Mesothelial cell of epicardium (in vitro differentiated cells): ENCODE measurements at regions not wholly inside any gene's neighbourhood (a gene's known extent, or its start where the extent isn't known, plus 50 kb on each side); places are given as distances from the start of the nearest gene placed in this dataset.

Source experiments
- DNase-seq, 2 experiments: peaks; one replicate each; pipeline ENCODE4 v3.0.0; 2021; ENCODE audit warnings: low spot score in 2 of 2; ENCODE audit not compliant: unreplicated experiment in 2 of 2
- H3K27ac Mint-ChIP-seq: 2 replicates; pipeline ENCODE4 v1.8.0; 2021; ENCODE audit warnings: mixed read lengths
- H3K27me3 Mint-ChIP-seq: 2 replicates; pipeline ENCODE4 v1.8.0; 2021; ENCODE audit warnings: low read depth, mixed read lengths
- H3K36me3 Mint-ChIP-seq: 2 replicates; pipeline ENCODE4 v1.8.0; 2021; ENCODE audit warnings: mixed read lengths
- H3K4me1 Mint-ChIP-seq: 2 replicates; pipeline ENCODE4 v1.8.0; 2021; ENCODE audit warnings: mixed read lengths
- H3K4me3 Mint-ChIP-seq: 2 replicates; pipeline ENCODE4 v1.8.0; 2021; ENCODE audit warnings: mild to moderate bottlenecking, moderate library complexity, mixed read lengths
- H3K9me3 Mint-ChIP-seq: 2 replicates; pipeline ENCODE4 v1.8.0; 2021; ENCODE audit warnings: mixed read lengths
- CTCF ChIP-seq: fragments of 200-600 bp; sonication (generic); IDR thresholded peaks from one replicate; pipeline ENCODE4 v1.5.0; 2021; ENCODE audit warnings: antibody characterized with exemption; ENCODE audit not compliant: unreplicated experiment
- microRNA-seq: library from miRNA; unstranded; fragments of <30 nt; microRNA quantifications from one replicate; pipeline ENCODE4 v1.2.0, GENCODE V29; 2021; ENCODE audit warnings: inconsistent platforms, mixed read lengths

- no peaks in the 10 kb centered on the region for H3K27me3 Mint-ChIP-seq
- DNase-seq: no peak
- no peaks in the 10 kb centered on the region for H3K36me3 Mint-ChIP-seq
- no peak overlapping the region for H3K27ac Mint-ChIP-seq
- no peak for TF ChIP-seq CTCF
- peaks cover 12% of the 10 kb centered on the region for H3K9me3 Mint-ChIP-seq
- no peak overlapping the region for H3K4me3 Mint-ChIP-seq
- H3K4me1 Mint-ChIP-seq: no peaks in the 10 kb centered on the region
These were observed 58.0 kb upstream of the PTPN13 start for GRCh38 chr4:86536151-86536550.

- Mint-ChIP-seq H3K4me1 (peaks cover 9% of the 10 kb centered on the region), H3K36me3 (no peaks in the 10 kb centered on the region), H3K9me3 (peaks cover 6% of the 10 kb centered on the region), H3K27me3 (no peaks in the 10 kb centered on the region), H3K27ac (no peak overlapping the region), H3K4me3 (no peak overlapping the region)
- no peak for DNase-seq
- no peak for TF ChIP-seq CTCF
These were observed 51.6 kb upstream of the PTPN13 start for GRCh38 chr4:86542319-86543027.

- no peak for DNase-seq
- Mint-ChIP-seq H3K4me3 (no peak overlapping the region), H3K27ac (no peak overlapping the region)
These were observed 51.0 kb upstream of the PTPN13 start for GRCh38 chr4:86543080-86543479.

GRCh38 chr4:86543560-86544309 lies 50.4 kb upstream of the PTPN13 start:
- Mint-ChIP-seq H3K4me3 (no peak overlapping the region), H3K27me3 (no peaks in the 10 kb centered on the region), H3K4me1 (peaks cover 9% of the 10 kb centered on the region), H3K27ac (no peak overlapping the region), H3K36me3 (peaks cover 4% of the 10 kb centered on the region), H3K9me3 (peaks cover 3% of the 10 kb centered on the region)
- DNase-seq: no peak
- TF ChIP-seq CTCF: no peak

More at GRCh38 chr4:86543080-86543479, 51.0 kb upstream of the PTPN13 start:
- H3K4me1 Mint-ChIP-seq: peaks cover 9% of the 10 kb centered on the region
- H3K27me3 Mint-ChIP-seq: no peaks in the 10 kb centered on the region
- no peak for TF ChIP-seq CTCF
- peaks cover 3% of the 10 kb centered on the region for H3K36me3 Mint-ChIP-seq
- H3K9me3 Mint-ChIP-seq: peaks cover 6% of the 10 kb centered on the region

- Mint-ChIP-seq H3K4me1 (peaks cover 9% of the 10 kb centered on the region), H3K9me3 (peaks cover 3% of the 10 kb centered on the region), H3K4me3 (no peak overlapping the region), H3K27ac (no peak overlapping the region), H3K36me3 (peaks cover 4% of the 10 kb centered on the region), H3K27me3 (no peaks in the 10 kb centered on the region)
- DNase-seq: no peak
- no peak for TF ChIP-seq CTCF
These were observed 49.7 kb upstream of the PTPN13 start for GRCh38 chr4:86544310-86544966.

Small RNA genes lying in the stretch of these regions (microRNA-seq; reads per million reads assigned to microRNA genes)
- 1.5 reads per million for gene MIR4452
